GM23248 (cell line): ENCODE measurements at regions not wholly inside any gene's neighbourhood (a gene's known extent, or its start where the extent isn't known, plus 50 kb on each side); places are given as distances from the start of the nearest gene placed in this dataset.
"Not testable (repeated sequence)": the region's sequence is repeated elsewhere in the genome, so short reads cannot be mapped to it uniquely, and the experiment has no call there.

Source experiments
- DNase-seq: peaks from one replicate; pipeline ENCODE4 v3.0.0-alpha.2; 2015
- H2AFZ ChIP-seq: fragments of 200-600 bp; sonication (generic); 2 replicates; pipeline ENCODE4 v1.6.1; 2016; ENCODE audit warnings: antibody characterized with exemption
- H3F3A ChIP-seq: fragments of 200-600 bp; sonication (generic); 2 replicates; pipeline ENCODE4 v1.6.1; 2016; ENCODE audit warnings: mild to moderate bottlenecking, antibody characterized with exemption, mixed run types; ENCODE audit not compliant: insufficient read depth
- H3K27ac ChIP-seq: fragments of 200-600 bp; sonication (generic); 2 replicates; pipeline ENCODE4 v1.5.1; 2016; ENCODE audit warnings: mild to moderate bottlenecking
- H3K27me3 ChIP-seq: fragments of 200-600 bp; sonication (generic); replicated peaks from 2 replicates; pipeline ENCODE4 v1.6.1; 2016; ENCODE audit warnings: mild to moderate bottlenecking; ENCODE audit not compliant: insufficient read depth
- H3K36me3 ChIP-seq: fragments of 200-600 bp; sonication (generic); 2 replicates; pipeline ENCODE4 v1.6.1; 2016; ENCODE audit warnings: low read depth, mild to moderate bottlenecking
- H3K4me1 ChIP-seq: fragments of 200-600 bp; sonication (generic); 2 replicates; pipeline ENCODE4 v1.6.1; 2016; ENCODE audit warnings: mild to moderate bottlenecking; ENCODE audit not compliant: insufficient read depth
- H3K4me2 ChIP-seq: fragments of 200-600 bp; sonication (generic); one replicate; pipeline ENCODE4 v1.6.1; 2016; ENCODE audit warnings: mild to moderate bottlenecking; ENCODE audit not compliant: unreplicated experiment
- H3K4me3 ChIP-seq: fragments of 200-600 bp; sonication (generic); 2 replicates; pipeline ENCODE4 v1.5.1; 2016; ENCODE audit warnings: mild to moderate bottlenecking
- H3K79me2 ChIP-seq: fragments of 200-600 bp; sonication (generic); 2 replicates; pipeline ENCODE4 v1.6.1; 2016; ENCODE audit warnings: mild to moderate bottlenecking; ENCODE audit not compliant: insufficient read depth
- H3K9ac ChIP-seq: fragments of 200-600 bp; sonication (generic); 2 replicates; pipeline ENCODE4 v1.6.1; 2016; ENCODE audit warnings: mild to moderate bottlenecking
- H3K9me2 ChIP-seq: fragments of 200-600 bp; sonication (generic); 2 replicates; pipeline ENCODE4 v1.6.1; 2016; ENCODE audit warnings: mixed run types, mild to moderate bottlenecking, moderate library complexity; ENCODE audit not compliant: insufficient read depth
- H3K9me3 ChIP-seq: fragments of 200-600 bp; sonication (generic); one replicate; pipeline ENCODE4 v1.6.1; 2017; ENCODE audit warnings: low read depth
- H4K20me1 ChIP-seq: fragments of 200-600 bp; sonication (generic); 2 replicates; pipeline ENCODE4 v1.6.0; 2016; ENCODE audit not compliant: insufficient read depth
- WGBS, 2 experiments: methylation state at CpG; one replicate each; pipeline ENCODE4 v1.1.6; 2015 to 2017; ENCODE audit warnings: low lambda C conversion rate in 2 of 2, low coverage in 1 of 2; ENCODE audit errors: missing lambda C conversion rate in 2 of 2; 5-methylcytosine and 5-hydroxymethylcytosine counted together
- in situ Hi-C: fragments of 300-500 bp; cut with MboI; formaldehyde crosslinking; loops from 2 replicates; pipeline ENCODE4 v1.15.0; 2020

- H3K9me2 ChIP-seq, H3K9me3 ChIP-seq, in situ Hi-C loops, H3K9ac ChIP-seq, H3K27me3 ChIP-seq, H3F3A ChIP-seq, H2AFZ ChIP-seq, H3K36me3 ChIP-seq, H3K4me1 ChIP-seq, DNase-seq, H3K79me2 ChIP-seq, H4K20me1 ChIP-seq, H3K27ac ChIP-seq, H3K4me3 ChIP-seq, H3K4me2 ChIP-seq: not testable (repeated sequence)
- 27 to 29% methylated on average over 4 of the region's 8 CpGs for WGBS, 2 experiments
Observed at GRCh38 chr17:30644713-30645112, 167.5 kb downstream of the GOSR1 start.

- H3K27ac ChIP-seq, H3K36me3 ChIP-seq, H3K4me2 ChIP-seq, H4K20me1 ChIP-seq, H3K9ac ChIP-seq, in situ Hi-C loops, H2AFZ ChIP-seq, H3K79me2 ChIP-seq, DNase-seq, H3K27me3 ChIP-seq, H3K4me1 ChIP-seq, H3K4me3 ChIP-seq, H3K9me2 ChIP-seq, H3F3A ChIP-seq, H3K9me3 ChIP-seq: not testable (repeated sequence)
- WGBS, 2 experiments: 59 to 60% methylated on average over 7 to 9 of the region's 9 CpGs
Observed at GRCh38 chr17:30644287-30644686, 167.1 kb downstream of the GOSR1 start.

- in situ Hi-C loops, H3K79me2 ChIP-seq, H3K9me2 ChIP-seq, H3K4me2 ChIP-seq, H3K4me3 ChIP-seq, H3K27ac ChIP-seq, H3F3A ChIP-seq, H3K9me3 ChIP-seq, H3K36me3 ChIP-seq, DNase-seq, H4K20me1 ChIP-seq, H2AFZ ChIP-seq, H3K27me3 ChIP-seq, H3K4me1 ChIP-seq, H3K9ac ChIP-seq: not testable (repeated sequence)
- WGBS, 2 experiments: 78 to 84% methylated on average over 6 to 7 of the region's 7 CpGs
Observed at GRCh38 chr17:30641428-30641827, 164.2 kb downstream of the GOSR1 start.

GRCh38 chr17:30639391-30639790 lies 162.2 kb downstream of the GOSR1 start:
- H3K36me3 ChIP-seq, H3K79me2 ChIP-seq, H3K4me1 ChIP-seq, H2AFZ ChIP-seq, H3K9me2 ChIP-seq, H3K9me3 ChIP-seq, H3K9ac ChIP-seq, in situ Hi-C loops, H3K27ac ChIP-seq, H3F3A ChIP-seq, DNase-seq, H3K27me3 ChIP-seq, H4K20me1 ChIP-seq, H3K4me2 ChIP-seq, H3K4me3 ChIP-seq: not testable (repeated sequence)
- WGBS, 2 experiments: 95 to 96% methylated on average over 3 of the region's 4 CpGs

GRCh38 chr17:30638968-30639367 lies 161.8 kb downstream of the GOSR1 start:
- H3K9me3 ChIP-seq, DNase-seq, H3K79me2 ChIP-seq, H3K4me3 ChIP-seq, in situ Hi-C loops, H3K4me2 ChIP-seq, H4K20me1 ChIP-seq, H3K9ac ChIP-seq, H3K9me2 ChIP-seq, H3F3A ChIP-seq, H2AFZ ChIP-seq, H3K4me1 ChIP-seq, H3K27me3 ChIP-seq, H3K36me3 ChIP-seq, H3K27ac ChIP-seq: not testable (repeated sequence)
- WGBS, 2 experiments: 93 to 97% methylated on average over 4 of the region's 4 CpGs

GRCh38 chr17:30631651-30632050 lies 154.4 kb downstream of the GOSR1 start:
- H3K9me3 ChIP-seq, in situ Hi-C loops, H3K4me2 ChIP-seq, H2AFZ ChIP-seq, H3K27ac ChIP-seq, H4K20me1 ChIP-seq, H3F3A ChIP-seq, H3K79me2 ChIP-seq, H3K36me3 ChIP-seq, H3K4me3 ChIP-seq, H3K9ac ChIP-seq, DNase-seq, H3K27me3 ChIP-seq, H3K9me2 ChIP-seq, H3K4me1 ChIP-seq: not testable (repeated sequence)
- WGBS, 2 experiments: 90 to 97% methylated on average over 6 of the region's 6 CpGs

GRCh38 chr17:30625380-30625779 lies 148.2 kb downstream of the GOSR1 start:
- H3K79me2 ChIP-seq, H2AFZ ChIP-seq, H3K27me3 ChIP-seq, H3F3A ChIP-seq, H3K4me3 ChIP-seq, H3K27ac ChIP-seq, H3K9me2 ChIP-seq, H3K4me2 ChIP-seq, DNase-seq, H3K9ac ChIP-seq, H4K20me1 ChIP-seq, H3K36me3 ChIP-seq, in situ Hi-C loops, H3K4me1 ChIP-seq, H3K9me3 ChIP-seq: not testable (repeated sequence)
- 91 to 96% methylated on average over 3 to 13 of the region's 18 CpGs for WGBS, 2 experiments

- H3K4me3 ChIP-seq, in situ Hi-C loops, H4K20me1 ChIP-seq, H3K4me2 ChIP-seq, H3K36me3 ChIP-seq, H3K9me2 ChIP-seq, H3K27ac ChIP-seq, H3K4me1 ChIP-seq, H2AFZ ChIP-seq, DNase-seq, H3K9me3 ChIP-seq, H3K9ac ChIP-seq, H3K27me3 ChIP-seq, H3K79me2 ChIP-seq, H3F3A ChIP-seq: not testable (repeated sequence)
- 95 to 96% methylated on average over 16 of the region's 16 CpGs for WGBS, 2 experiments
Observed at GRCh38 chr17:30624180-30624579, 147.0 kb downstream of the GOSR1 start.
